ENCODE measurements at regions not wholly inside any gene's neighbourhood (a gene's known extent, or its start where the extent isn't known, plus 50 kb on each side); places are given as distances from the start of the nearest gene placed in this dataset.

GRCh38 chr3:98990657-98991056, 89.2 kb upstream of the DCBLD2 start:
- no peak overlapping the region for H4K8ac ChIP-seq (replicated peaks; ENCODE audit: insufficient read length, low read depth, low read length)
- no peaks in the 10 kb centered on the region for H3K79me1 ChIP-seq (ENCODE audit: insufficient read depth, low read depth, low read length, poor library complexity, severe bottlenecking)
- no peak overlapping the region for H2BK120ac ChIP-seq (ENCODE audit: low read depth, low read length, poor library complexity, severe bottlenecking)
- H2AFZ ChIP-seq (ENCODE audit: low read length) = no peak overlapping the region
- no peaks in the 10 kb centered on the region for H3K9me3 ChIP-seq (ENCODE audit: control insufficient read depth, low read depth, low read length)
- H3K27me3 ChIP-seq (ENCODE audit: insufficient read depth, low read length) = no peaks in the 10 kb centered on the region
- H2BK12ac ChIP-seq (ENCODE audit: insufficient read length, low read depth, low read length) = no peak overlapping the region
- H3K14ac ChIP-seq (ENCODE audit: insufficient read depth, low read length) = no peak overlapping the region
- H3K18ac ChIP-seq (ENCODE audit: insufficient read length, low read depth, low read length) = no peak overlapping the region
- no peak overlapping the region for H4K91ac ChIP-seq (ENCODE audit: insufficient read length, low read depth, low read length)
- no peak overlapping the region for H4K5ac ChIP-seq (ENCODE audit: insufficient read length, low read depth, low read length)
- H3K27me3 Mint-ChIP-seq (ENCODE audit: low read depth) = no peaks in the 10 kb centered on the region
- H3K79me2 ChIP-seq (ENCODE audit: insufficient read depth, low read length) = no peaks in the 10 kb centered on the region
- H3K56ac ChIP-seq (ENCODE audit: insufficient read length, low read depth, low read length) = no peak overlapping the region
- H3K23ac ChIP-seq (ENCODE audit: insufficient read length, low read depth, low read length) = no peak overlapping the region
- no peak overlapping the region for H3K4me2 ChIP-seq (ENCODE audit: insufficient read depth, insufficient read length, low read length)
- H3K4ac ChIP-seq (ENCODE audit: low read depth, low read length) = no peak overlapping the region
- H2BK20ac ChIP-seq (ENCODE audit: low read depth, low read length, poor library complexity, severe bottlenecking) = no peak overlapping the region
- no peaks in the 10 kb centered on the region for H3K9me3 Mint-ChIP-seq
- H3K23me2 ChIP-seq (ENCODE audit: insufficient read length, low read depth, low read length, poor library complexity, severe bottlenecking) = no peaks in the 10 kb centered on the region
- no peak overlapping the region for H2BK5ac ChIP-seq (ENCODE audit: insufficient read length, low read length)
- no peak for DNase-seq
- no peaks in the 10 kb centered on the region for H3K36me3 Mint-ChIP-seq (ENCODE audit: insufficient read depth in 1 of 3, low read depth in 3 of 3)
- WGBS (ENCODE audit: extremely low coverage, insufficient read length, low lambda C conversion rate) = no CpG with 5 or more reads among the region's 2 CpGs
- H3K4me3 Mint-ChIP-seq = no peak overlapping the region
- H3T11ph ChIP-seq (ENCODE audit: low read length) = no peak overlapping the region
- H3K27ac Mint-ChIP-seq = no peak overlapping the region
- H3K9ac ChIP-seq (ENCODE audit: extremely low read depth, insufficient read length, low read length) = no peak overlapping the region
- TF ChIP-seq, protein P1, sequence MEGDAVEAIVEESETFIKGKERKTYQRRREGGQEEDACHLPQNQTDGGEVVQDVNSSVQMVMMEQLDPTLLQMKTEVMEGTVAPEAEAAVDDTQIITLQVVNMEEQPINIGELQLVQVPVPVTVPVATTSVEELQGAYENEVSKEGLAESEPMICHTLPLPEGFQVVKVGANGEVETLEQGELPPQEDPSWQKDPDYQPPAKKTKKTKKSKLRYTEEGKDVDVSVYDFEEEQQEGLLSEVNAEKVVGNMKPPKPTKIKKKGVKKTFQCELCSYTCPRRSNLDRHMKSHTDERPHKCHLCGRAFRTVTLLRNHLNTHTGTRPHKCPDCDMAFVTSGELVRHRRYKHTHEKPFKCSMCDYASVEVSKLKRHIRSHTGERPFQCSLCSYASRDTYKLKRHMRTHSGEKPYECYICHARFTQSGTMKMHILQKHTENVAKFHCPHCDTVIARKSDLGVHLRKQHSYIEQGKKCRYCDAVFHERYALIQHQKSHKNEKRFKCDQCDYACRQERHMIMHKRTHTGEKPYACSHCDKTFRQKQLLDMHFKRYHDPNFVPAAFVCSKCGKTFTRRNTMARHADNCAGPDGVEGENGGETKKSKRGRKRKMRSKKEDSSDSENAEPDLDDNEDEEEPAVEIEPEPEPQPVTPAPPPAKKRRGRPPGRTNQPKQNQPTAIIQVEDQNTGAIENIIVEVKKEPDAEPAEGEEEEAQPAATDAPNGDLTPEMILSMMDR (conservative IDR thresholded peaks at IDR 0.05) = no peak
- H3K4me1 ChIP-seq (ENCODE audit: insufficient read depth, low read length) = no peaks in the 10 kb centered on the region
- no peak overlapping the region for H3K27ac ChIP-seq (ENCODE audit: insufficient read length, low read depth, low read length)
- H2AK5ac ChIP-seq (ENCODE audit: insufficient read length, low read length) = no peak overlapping the region
- no peak overlapping the region for H2BK15ac ChIP-seq (ENCODE audit: low read depth, low read length)
- H4K20me1 ChIP-seq (ENCODE audit: control insufficient read depth, insufficient read depth, insufficient read length) = no peaks in the 10 kb centered on the region
- H3K4me1 Mint-ChIP-seq = peaks cover 7 to 8% of the 10 kb centered on the region in 2 experiments
